PC-3 (cell line): ENCODE measurements at regions not wholly inside any gene's neighbourhood (a gene's known extent, or its start where the extent isn't known, plus 50 kb on each side); places are given as distances from the start of the nearest gene placed in this dataset.
A peak's percentile ranks its signal among the peaks of the same experiment; 100 is the strongest.

Source experiments
- ATAC-seq: fragments of 200-7000 bp; cut with Tn5 transposase; 2 replicates; pipeline ENCODE4 v1.9.1; 2020; ENCODE audit warnings: mild to moderate bottlenecking, moderate library complexity
- BruUV-seq: library from RNA; stranded (reverse); fragments of 400-500 nt; replicated peaks from 2 replicates; lab custom pipeline; 2021; lab: Mats Ljungman, UMichigan
- CTCF ChIA-PET: fragments of 300-600 bp; sonication (Branson Sonifier 250); formaldehyde crosslinking; loops from one replicate; lab custom pipeline; 2022; ENCODE audit warnings: antibody characterized with exemption; lab: Charles Lee
- POLR2A ChIA-PET: fragments of 300-600 bp; sonication (Branson Sonifier 250); formaldehyde crosslinking; loops from one replicate; lab custom pipeline; 2022; ENCODE audit warnings: antibody characterized with exemption; ENCODE audit not compliant: unreplicated experiment; lab: Charles Lee
- DNase-seq: peaks from one replicate; pipeline ENCODE4 v3.0.0-alpha.2; 2015
- H2AFZ ChIP-seq: fragments of 300-600 bp; sonication (generic); 2 replicates; pipeline ENCODE4 v1.6.0; 2016; ENCODE audit warnings: antibody characterized with exemption, low read length
- H3F3A ChIP-seq: fragments of 300-600 bp; sonication (generic); one replicate; pipeline ENCODE4 v1.6.0; 2017; ENCODE audit warnings: antibody characterized with exemption, low read length, control low read depth, mild to moderate bottlenecking; ENCODE audit not compliant: unreplicated experiment
- H3K27ac ChIP-seq: fragments of 300-600 bp; sonication (generic); 2 replicates; pipeline ENCODE4 v1.5.1; 2016; ENCODE audit warnings: mild to moderate bottlenecking, low read length
- H3K27me3 ChIP-seq: fragments of 300-600 bp; sonication (generic); 2 replicates; pipeline ENCODE4 v1.6.1; 2016; ENCODE audit warnings: low read length, mixed read lengths
- H3K36me3 ChIP-seq: fragments of 300-600 bp; sonication (generic); 2 replicates; pipeline ENCODE4 v1.6.1; 2016; ENCODE audit warnings: low read depth, mixed run types, low read length, mixed read lengths
- H3K4me1 ChIP-seq: fragments of 300-600 bp; sonication (generic); 2 replicates; pipeline ENCODE4 v1.5.1; 2016; ENCODE audit warnings: low read length; ENCODE audit not compliant: insufficient read depth
- H3K4me2 ChIP-seq: fragments of 300-600 bp; sonication (generic); 2 replicates; pipeline ENCODE4 v1.6.0; 2016; ENCODE audit warnings: low read length
- H3K4me3 ChIP-seq: fragments of 300-600 bp; sonication (generic); 2 replicates; pipeline ENCODE4 v1.5.1; 2016; ENCODE audit warnings: mild to moderate bottlenecking, low read length, mixed read lengths
- H3K79me2 ChIP-seq: fragments of 300-600 bp; sonication (generic); 2 replicates; pipeline ENCODE4 v1.6.1; 2017; ENCODE audit warnings: low read length, mixed read lengths
- H3K9ac ChIP-seq: fragments of 300-600 bp; sonication (generic); 2 replicates; pipeline ENCODE4 v1.6.0; 2016; ENCODE audit warnings: mild to moderate bottlenecking, low read length
- H3K9me2 ChIP-seq: fragments of 300-600 bp; sonication (generic); replicated peaks from 2 replicates; pipeline ENCODE4 v1.6.1; 2016; ENCODE audit warnings: mixed run types, low read length, mixed read lengths
- H3K9me3 ChIP-seq: fragments of 300-600 bp; sonication (generic); 2 replicates; pipeline ENCODE4 v1.6.1; 2016; ENCODE audit warnings: low read length, mixed read lengths
- H4K20me1 ChIP-seq: fragments of 300-600 bp; sonication (generic); 2 replicates; pipeline ENCODE4 v1.6.1; 2016; ENCODE audit warnings: low read length, mixed read lengths
- EZH2 ChIP-seq: fragments of 300-600 bp; sonication (generic); IDR thresholded peaks from one replicate; pipeline ENCODE4 v1.6.1; 2017; ENCODE audit warnings: antibody characterized with exemption, mild to moderate bottlenecking, low read length; ENCODE audit not compliant: unreplicated experiment
- EZH2phosphoT487 ChIP-seq: fragments of 300-600 bp; sonication (generic); IDR thresholded peaks from 2 replicates; pipeline ENCODE4 v1.6.1; 2018; ENCODE audit warnings: mild to moderate bottlenecking, antibody characterized with exemption, low read length, borderline replicate concordance
- intact Hi-C: fragments of 100-400 bp; cut with micrococcal nuclease; formaldehyde crosslinking; loops from 2 replicates; pipeline ENCODE4 v1.9.0; 2023
- TF ChIP-seq, protein P1 (sequence below): fragments of 300-600 bp; sonication (generic); conservative IDR thresholded peaks from 2 replicates; pipeline ENCODE4 v1.5.1; 2017; ENCODE audit warnings: antibody characterized with exemption, low read depth, mild to moderate bottlenecking, low read length

DNA sequence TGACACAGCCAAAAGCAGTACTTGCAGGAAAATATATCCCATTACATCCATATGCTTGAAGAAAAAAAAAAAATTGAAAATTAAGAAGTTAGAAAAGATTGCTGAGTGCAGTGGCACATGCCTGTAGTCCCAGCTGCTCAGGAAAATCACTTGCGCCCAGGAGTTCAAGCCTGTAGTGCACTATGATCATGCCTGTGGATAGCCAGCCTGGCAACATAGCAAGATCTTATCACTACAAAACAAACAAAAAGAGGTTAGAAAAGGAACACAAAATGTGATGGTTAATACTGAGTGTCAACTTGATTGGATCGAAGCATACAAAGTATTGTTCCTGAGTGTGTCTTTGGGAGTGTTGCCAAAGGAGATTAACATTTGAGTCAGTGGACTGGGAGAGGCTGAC is 361.9 kb downstream of the NYAP2 start:
- no peaks in the 10 kb centered on the region for H3K36me3 ChIP-seq
- H2AFZ ChIP-seq: no peak overlapping the region
- BruUV-seq: no TSS peak
- no peaks in the 10 kb centered on the region for H3F3A ChIP-seq
- DNase-seq (peak; percentile 14), ATAC-seq (no peak)
- CTCF ChIA-PET: no interaction called here
- H3K27me3 ChIP-seq: no peaks in the 10 kb centered on the region
- POLR2A ChIA-PET: no interaction called here
- no peaks in the 10 kb centered on the region for H4K20me1 ChIP-seq
- no peak overlapping the region for H3K4me2 ChIP-seq
- no peak overlapping the region for H3K4me3 ChIP-seq
- no peaks in the 10 kb centered on the region for H3K4me1 ChIP-seq
- H3K9me3 ChIP-seq: no peaks in the 10 kb centered on the region
- H3K27ac ChIP-seq: no peak overlapping the region
- H3K9me2 ChIP-seq: no peaks in the 10 kb centered on the region
- H3K79me2 ChIP-seq: no peaks in the 10 kb centered on the region
- intact Hi-C loops: no loop called here
- TF ChIP-seq, protein P1, sequence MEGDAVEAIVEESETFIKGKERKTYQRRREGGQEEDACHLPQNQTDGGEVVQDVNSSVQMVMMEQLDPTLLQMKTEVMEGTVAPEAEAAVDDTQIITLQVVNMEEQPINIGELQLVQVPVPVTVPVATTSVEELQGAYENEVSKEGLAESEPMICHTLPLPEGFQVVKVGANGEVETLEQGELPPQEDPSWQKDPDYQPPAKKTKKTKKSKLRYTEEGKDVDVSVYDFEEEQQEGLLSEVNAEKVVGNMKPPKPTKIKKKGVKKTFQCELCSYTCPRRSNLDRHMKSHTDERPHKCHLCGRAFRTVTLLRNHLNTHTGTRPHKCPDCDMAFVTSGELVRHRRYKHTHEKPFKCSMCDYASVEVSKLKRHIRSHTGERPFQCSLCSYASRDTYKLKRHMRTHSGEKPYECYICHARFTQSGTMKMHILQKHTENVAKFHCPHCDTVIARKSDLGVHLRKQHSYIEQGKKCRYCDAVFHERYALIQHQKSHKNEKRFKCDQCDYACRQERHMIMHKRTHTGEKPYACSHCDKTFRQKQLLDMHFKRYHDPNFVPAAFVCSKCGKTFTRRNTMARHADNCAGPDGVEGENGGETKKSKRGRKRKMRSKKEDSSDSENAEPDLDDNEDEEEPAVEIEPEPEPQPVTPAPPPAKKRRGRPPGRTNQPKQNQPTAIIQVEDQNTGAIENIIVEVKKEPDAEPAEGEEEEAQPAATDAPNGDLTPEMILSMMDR: no peak
- TF ChIP-seq EZH2phosphoT487 (no peak), EZH2 (no peak)
- no peak overlapping the region for H3K9ac ChIP-seq

DNA sequence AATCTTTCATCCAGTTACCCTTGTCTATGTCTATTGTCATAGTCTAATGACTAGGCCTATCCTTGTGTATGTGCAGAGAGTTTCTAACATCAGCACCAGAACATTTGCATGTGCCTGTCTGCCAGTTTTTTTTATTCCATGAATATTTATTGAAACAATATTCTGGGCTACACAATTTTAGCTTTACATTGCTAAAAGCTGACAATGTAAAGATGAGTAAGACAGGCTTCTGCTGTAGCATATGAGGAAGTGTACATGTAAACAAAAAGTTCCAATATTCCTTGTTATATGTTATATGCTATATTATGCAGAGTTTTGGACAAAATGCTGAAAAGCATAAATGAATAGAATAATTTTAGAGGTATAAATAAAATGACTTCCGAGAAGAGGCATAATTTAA is 357.7 kb downstream of the NYAP2 start:
- ATAC-seq (no peak), DNase-seq (no peak)
- no peaks in the 10 kb centered on the region for H3K9me2 ChIP-seq
- H4K20me1 ChIP-seq: no peaks in the 10 kb centered on the region
- no peak overlapping the region for H3K27ac ChIP-seq
- TF ChIP-seq, protein P1: no peak
- TF ChIP-seq EZH2: no peak
- no peak for TF ChIP-seq EZH2phosphoT487
- no peaks in the 10 kb centered on the region for H3K27me3 ChIP-seq
- ChIA-PET CTCF (no interaction called here), POLR2A (no interaction called here)
- H3F3A ChIP-seq: no peaks in the 10 kb centered on the region
- intact Hi-C loops: no loop called here
- H3K36me3 ChIP-seq: no peaks in the 10 kb centered on the region
- H3K9ac ChIP-seq: no peak overlapping the region
- no peak overlapping the region for H3K4me2 ChIP-seq
- H3K4me3 ChIP-seq: no peak overlapping the region
- H2AFZ ChIP-seq: no peak overlapping the region
- no TSS peak for BruUV-seq
- H3K79me2 ChIP-seq: no peaks in the 10 kb centered on the region
- H3K4me1 ChIP-seq: no peaks in the 10 kb centered on the region
- no peaks in the 10 kb centered on the region for H3K9me3 ChIP-seq

DNA sequence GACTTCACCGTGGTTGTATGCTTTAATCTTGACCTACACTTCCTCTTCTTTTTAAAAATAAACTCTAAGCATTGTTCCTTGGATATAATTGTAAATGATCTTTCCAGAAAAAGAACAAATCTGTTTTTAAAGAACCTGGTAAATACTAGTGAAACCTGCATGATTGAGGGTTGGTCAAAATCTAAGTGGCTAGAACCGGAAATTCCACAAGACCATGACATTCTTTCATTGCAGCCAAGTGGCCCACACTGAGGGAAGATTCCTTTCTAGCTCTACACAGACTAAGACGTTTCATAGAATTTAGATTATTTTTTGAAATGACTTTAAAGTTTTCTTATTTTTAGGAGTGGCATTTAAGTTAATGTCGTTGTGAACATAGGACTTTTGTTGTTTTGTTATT is 356.7 kb downstream of the NYAP2 start:
- Histone ChIP-seq H3K79me2 (no peaks in the 10 kb centered on the region), H3F3A (no peaks in the 10 kb centered on the region), H4K20me1 (no peaks in the 10 kb centered on the region), H3K9me2 (no peaks in the 10 kb centered on the region), H3K36me3 (no peaks in the 10 kb centered on the region), H3K27ac (no peak overlapping the region), H3K9ac (no peak overlapping the region), H2AFZ (no peak overlapping the region), H3K9me3 (no peaks in the 10 kb centered on the region), H3K4me2 (no peak overlapping the region), H3K4me1 (no peaks in the 10 kb centered on the region), H3K27me3 (no peaks in the 10 kb centered on the region), H3K4me3 (no peak overlapping the region)
- TF ChIP-seq EZH2phosphoT487 (no peak), EZH2 (no peak)
- TF ChIP-seq, protein P1: no peak
- POLR2A ChIA-PET: no interaction called here
- DNase-seq (no peak), ATAC-seq (no peak)
- no TSS peak for BruUV-seq
- intact Hi-C loops: no loop called here
- CTCF ChIA-PET: no interaction called here
